Activated naive CD8-positive, alpha-beta T cell treated with anti-CD3 and anti-CD28 coated beads, Interleukin-2, amount 10 ng/mL, durations not matched to agents 7 days and 5 days (primary cell): ENCODE measurements at regions not wholly inside any gene's neighbourhood (a gene's known extent, or its start where the extent isn't known, plus 50 kb on each side); places are given as distances from the start of the nearest gene placed in this dataset.

Source experiments
- ATAC-seq: fragments of 150-1000 bp; cut with Tn5 transposase; one replicate; pipeline ENCODE4 v1.10.0; 2021; ENCODE audit warnings: low read depth, moderate library complexity
- POLR2A ChIA-PET: fragments of 350-600 bp; sonication (Branson Sonifier 250); formaldehyde crosslinking; loops from one replicate; lab custom pipeline; 2021; ENCODE audit warnings: antibody characterized with exemption; lab: Charles Lee
- DNase-seq: peaks from one replicate; pipeline ENCODE4 v3.0.0; 2021
- H3K27ac Mint-ChIP-seq: one replicate; pipeline ENCODE4 v1.8.0; 2022; ENCODE audit warnings: mild to moderate bottlenecking, mixed read lengths
- H3K27me3 Mint-ChIP-seq: one replicate; pipeline ENCODE4 v1.8.0; 2022; ENCODE audit warnings: mild to moderate bottlenecking, moderate library complexity, mixed read lengths
- H3K36me3 Mint-ChIP-seq: one replicate; pipeline ENCODE4 v1.8.0; 2021; ENCODE audit warnings: mild to moderate bottlenecking, mixed read lengths
- H3K4me1 Mint-ChIP-seq: one replicate; pipeline ENCODE4 v1.8.0; 2021; ENCODE audit warnings: mixed read lengths
- H3K4me3 Mint-ChIP-seq: one replicate; pipeline ENCODE4 v1.8.0; 2022; ENCODE audit warnings: mild to moderate bottlenecking, moderate library complexity, mixed read lengths
- H3K9me3 Mint-ChIP-seq: one replicate; pipeline ENCODE4 v1.8.0; 2021; ENCODE audit warnings: mixed read lengths

- Mint-ChIP-seq H3K27ac (no peak overlapping the region), H3K36me3 (no peaks in the 10 kb centered on the region)
These were observed 266.6 kb upstream of the SIX2 start for GRCh38 chr2:45275806-45276205.

DNA sequence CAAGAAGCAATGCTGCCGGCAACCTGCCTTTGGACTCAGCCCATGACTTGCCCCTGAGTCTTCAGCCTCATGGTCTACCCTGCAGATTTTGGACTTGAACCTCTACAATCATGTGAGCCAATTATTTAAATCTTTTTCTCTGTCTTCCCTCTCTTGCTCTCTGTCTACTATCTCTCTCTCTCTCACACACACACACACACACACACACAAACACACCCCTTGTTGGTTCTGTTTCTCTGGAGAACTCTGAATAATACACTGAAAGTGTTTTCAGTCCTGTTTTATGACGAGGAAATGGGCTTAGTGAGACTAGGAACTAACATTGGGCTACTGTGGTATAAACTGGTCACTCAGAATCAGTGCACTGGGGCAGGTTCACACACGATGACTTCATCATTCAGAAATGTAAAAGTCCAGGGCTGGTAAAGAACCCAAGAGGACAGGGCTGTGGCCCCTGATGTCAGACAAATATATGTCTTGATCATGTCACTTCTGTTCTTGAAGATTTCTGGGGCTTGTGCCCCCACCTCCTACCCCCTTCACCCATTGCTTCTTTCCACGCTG lies 266.1 kb upstream of the SIX2 start:
- ATAC-seq, result no peak
- POLR2A ChIA-PET, result no interaction called here

More at GRCh38 chr2:45275806-45276205, 266.6 kb upstream of the SIX2 start:
- POLR2A ChIA-PET, result no interaction called here
- no peak for ATAC-seq
- Mint-ChIP-seq H3K27me3 (peaks cover 23% of the 10 kb centered on the region), H3K9me3 (no peaks in the 10 kb centered on the region), H3K4me3 (no peak overlapping the region), H3K4me1 (peaks cover 7% of the 10 kb centered on the region)
- DNase-seq, result no peak

GRCh38 chr2:45274250-45274926 lies 265.1 kb upstream of the SIX2 start:
- POLR2A ChIA-PET, result no interaction called here
- no peaks in the 10 kb centered on the region for H3K9me3 Mint-ChIP-seq
- H3K27ac Mint-ChIP-seq, result no peak overlapping the region
- DNase-seq (no peak), ATAC-seq (no peak)
- peaks cover 22% of the 10 kb centered on the region for H3K27me3 Mint-ChIP-seq
- no peak overlapping the region for H3K4me3 Mint-ChIP-seq
- peaks cover 7% of the 10 kb centered on the region for H3K4me1 Mint-ChIP-seq
- no peaks in the 10 kb centered on the region for H3K36me3 Mint-ChIP-seq

More for the DNA sequence above, 266.1 kb upstream of the SIX2 start:
- H3K27me3 Mint-ChIP-seq, result peaks cover 22% of the 10 kb centered on the region
- DNase-seq, result no peak
- no peak overlapping the region for H3K27ac Mint-ChIP-seq
- H3K4me1 Mint-ChIP-seq, result peaks cover 7% of the 10 kb centered on the region
- no peak overlapping the region for H3K4me3 Mint-ChIP-seq
- H3K9me3 Mint-ChIP-seq, result no peaks in the 10 kb centered on the region
- H3K36me3 Mint-ChIP-seq, result no peaks in the 10 kb centered on the region

- H3K9me3 Mint-ChIP-seq, result no peaks in the 10 kb centered on the region
- POLR2A ChIA-PET, result no interaction called here
- DNase-seq (no peak), ATAC-seq (no peak)
- H3K4me1 Mint-ChIP-seq, result peaks cover 11% of the 10 kb centered on the region
- peaks cover 19% of the 10 kb centered on the region for H3K27me3 Mint-ChIP-seq
- no peak overlapping the region for H3K27ac Mint-ChIP-seq
- no peaks in the 10 kb centered on the region for H3K36me3 Mint-ChIP-seq
- H3K4me3 Mint-ChIP-seq, result no peak overlapping the region
These were observed 264.4 kb upstream of the SIX2 start for GRCh38 chr2:45273412-45274249.

DNA sequence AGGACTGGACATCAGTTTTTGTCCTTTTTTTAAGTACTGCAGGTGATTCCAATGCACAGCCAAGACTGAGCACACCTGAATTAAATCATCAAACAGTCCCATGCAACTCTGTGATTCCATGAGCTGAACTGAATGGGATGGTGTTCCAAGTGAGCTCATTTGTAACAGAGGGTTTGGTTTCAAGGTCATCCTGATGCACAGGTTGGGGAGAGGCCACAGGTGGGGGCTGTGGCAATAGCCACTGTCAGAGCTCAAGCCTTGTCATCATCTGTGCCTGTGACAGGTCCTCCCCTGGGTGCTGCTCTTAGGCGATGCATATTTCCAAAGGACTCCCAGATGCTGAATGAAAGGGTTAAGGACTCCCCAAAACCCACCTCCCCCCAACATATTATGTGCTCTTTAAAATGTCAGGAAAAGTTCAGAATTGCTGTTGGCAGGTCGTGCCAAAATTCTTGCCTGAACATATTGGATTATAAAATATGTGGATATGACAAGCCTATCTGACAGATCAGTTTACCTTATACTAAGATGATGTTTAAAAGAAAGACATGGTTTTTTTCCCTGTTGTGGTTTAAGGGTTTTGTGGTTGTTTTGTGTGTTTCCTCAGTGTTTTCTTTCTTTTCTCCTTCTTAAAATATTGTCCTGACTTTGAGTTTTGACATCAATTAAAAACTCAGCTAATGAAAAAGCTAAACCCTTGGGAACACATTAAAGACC lies 263.5 kb upstream of the SIX2 start:
- H3K9me3 Mint-ChIP-seq, result no peaks in the 10 kb centered on the region
- peaks cover 11% of the 10 kb centered on the region for H3K4me1 Mint-ChIP-seq
- no peaks in the 10 kb centered on the region for H3K36me3 Mint-ChIP-seq
- POLR2A ChIA-PET, result no interaction called here
- ATAC-seq (no peak), DNase-seq (no peak)
- peaks cover 16% of the 10 kb centered on the region for H3K27me3 Mint-ChIP-seq
- H3K27ac Mint-ChIP-seq, result no peak overlapping the region
- H3K4me3 Mint-ChIP-seq, result no peak overlapping the region

DNA sequence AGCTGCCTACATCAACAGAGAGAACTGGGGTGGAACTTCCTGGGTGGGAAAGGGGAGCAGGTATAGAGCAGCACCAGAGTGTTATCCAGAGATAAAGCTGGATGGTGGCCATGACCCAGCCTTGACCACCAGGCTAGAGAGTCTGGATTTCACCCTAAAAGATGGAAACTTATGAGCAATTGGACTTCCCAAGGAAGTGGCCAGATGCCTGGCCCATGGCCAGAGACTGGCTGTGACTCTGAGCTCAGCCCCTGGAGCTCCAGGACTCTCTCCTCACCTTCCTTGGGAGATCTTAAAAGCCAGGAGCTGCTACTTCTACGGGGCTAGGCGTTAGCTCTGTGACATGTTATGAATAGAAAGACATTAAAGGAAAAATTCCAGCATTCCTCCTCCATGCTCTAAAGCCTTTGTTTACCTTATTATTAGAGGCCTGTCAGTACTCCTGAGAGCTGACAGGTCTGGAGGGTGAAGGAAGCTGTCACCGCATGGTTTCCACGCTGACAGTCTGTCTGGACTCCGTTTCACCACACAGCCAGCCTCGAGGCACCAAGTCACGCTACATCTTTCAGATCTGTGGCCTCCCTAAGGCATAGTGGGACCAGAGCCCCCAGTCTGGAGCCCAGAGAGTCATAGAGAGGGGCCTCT lies 260.0 kb upstream of the SIX2 start:
- Mint-ChIP-seq H3K27ac (no peak overlapping the region), H3K9me3 (no peaks in the 10 kb centered on the region), H3K27me3 (peaks cover 14% of the 10 kb centered on the region), H3K4me1 (peaks cover 11% of the 10 kb centered on the region), H3K4me3 (no peak overlapping the region), H3K36me3 (no peaks in the 10 kb centered on the region)
- DNase-seq (no peak), ATAC-seq (no peak)
- POLR2A ChIA-PET, result no interaction called here

- Mint-ChIP-seq H3K4me1 (peaks cover 11% of the 10 kb centered on the region), H3K4me3 (no peak overlapping the region), H3K9me3 (no peaks in the 10 kb centered on the region), H3K36me3 (no peaks in the 10 kb centered on the region), H3K27me3 (peaks cover 14% of the 10 kb centered on the region), H3K27ac (no peak overlapping the region)
- DNase-seq (no peak), ATAC-seq (no peak)
- POLR2A ChIA-PET, result no interaction called here
These were observed 259.4 kb upstream of the SIX2 start for GRCh38 chr2:45268631-45269030.

- DNase-seq, result no peak
- Mint-ChIP-seq H3K27ac (no peak overlapping the region), H3K36me3 (no peaks in the 10 kb centered on the region), H3K4me1 (peaks cover 6% of the 10 kb centered on the region), H3K27me3 (peaks cover 20% of the 10 kb centered on the region), H3K4me3 (no peak overlapping the region), H3K9me3 (no peaks in the 10 kb centered on the region)
- POLR2A ChIA-PET, result no interaction called here
- no peak for ATAC-seq
These were observed 258.0 kb upstream of the SIX2 start for GRCh38 chr2:45267062-45267792.

DNA sequence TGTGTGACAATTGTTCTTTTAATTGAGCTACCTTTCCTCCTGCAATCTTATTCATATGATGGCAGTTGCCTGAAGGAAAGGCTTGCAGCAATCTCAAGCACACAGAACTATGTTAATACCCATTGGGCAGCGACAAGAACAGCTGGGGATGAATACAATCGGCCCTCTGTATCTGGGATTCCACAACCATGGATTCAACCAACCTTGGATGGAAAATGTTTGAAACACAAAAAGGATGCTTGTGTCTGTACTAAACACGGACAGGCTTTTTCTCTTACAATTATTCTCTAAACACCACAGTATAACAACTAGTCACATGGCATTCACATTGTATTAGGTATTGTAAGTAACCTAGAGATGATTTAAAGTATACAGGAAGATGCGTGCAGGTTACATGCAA lies 256.1 kb upstream of the SIX2 start:
- POLR2A ChIA-PET, result no interaction called here
- ATAC-seq (no peak), DNase-seq (no peak)
- H3K4me3 Mint-ChIP-seq, result no peak overlapping the region
- H3K36me3 Mint-ChIP-seq, result no peaks in the 10 kb centered on the region
- H3K27me3 Mint-ChIP-seq, result peaks cover 14% of the 10 kb centered on the region
- peaks cover 6% of the 10 kb centered on the region for H3K4me1 Mint-ChIP-seq
- H3K9me3 Mint-ChIP-seq, result no peaks in the 10 kb centered on the region
- no peak overlapping the region for H3K27ac Mint-ChIP-seq

DNA sequence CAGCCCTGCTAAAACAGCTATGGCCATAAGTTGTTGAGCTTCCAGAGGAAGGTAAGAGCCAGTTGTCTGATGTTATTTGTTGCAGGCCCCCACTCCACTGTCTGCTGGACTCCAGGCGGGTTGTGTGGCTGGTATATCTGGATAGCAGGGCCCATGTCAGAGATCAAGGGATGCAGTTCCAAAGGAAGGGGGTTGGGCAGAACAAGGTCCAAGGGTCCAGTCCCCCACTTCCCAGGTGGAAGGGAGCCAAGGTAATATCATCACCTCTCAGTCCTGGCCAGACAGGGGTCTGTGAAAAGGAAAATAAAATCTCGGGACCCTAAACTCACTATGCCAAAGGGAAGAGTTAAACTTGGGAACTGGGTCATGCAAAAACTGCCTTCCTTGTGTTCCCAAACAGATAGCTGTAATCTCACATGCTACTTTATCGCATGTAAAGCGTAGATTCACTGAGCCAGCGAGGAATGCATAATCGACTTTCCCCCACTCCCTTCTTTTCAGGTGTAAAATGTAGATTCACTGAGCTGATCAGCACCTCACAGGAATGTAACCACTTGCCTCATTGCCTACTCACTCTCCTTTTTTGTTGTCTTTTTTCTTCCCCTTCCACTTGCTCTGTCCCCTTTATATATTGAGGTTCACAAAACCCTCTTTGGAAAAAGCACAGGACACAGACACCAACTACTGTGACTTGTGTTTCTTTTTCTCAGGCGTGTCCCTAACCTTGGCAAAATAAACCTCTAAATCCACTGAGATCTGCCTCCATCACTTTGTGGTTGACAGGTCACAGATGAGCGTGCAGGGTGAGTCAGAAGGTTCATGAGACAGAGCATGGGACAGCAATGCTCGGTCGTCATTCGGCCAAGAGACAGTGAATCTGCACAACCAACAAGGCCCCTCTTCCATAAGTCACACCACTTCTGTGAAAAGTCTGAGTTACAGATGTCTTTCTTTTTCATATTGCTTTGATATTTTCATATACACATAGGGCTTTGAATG lies 255.3 kb upstream of the SIX2 start:
- H3K4me3 Mint-ChIP-seq, result no peak overlapping the region
- no peak for ATAC-seq
- no peak overlapping the region for H3K27ac Mint-ChIP-seq
- no peak for DNase-seq
- peaks cover 6% of the 10 kb centered on the region for H3K4me1 Mint-ChIP-seq
- H3K9me3 Mint-ChIP-seq, result no peaks in the 10 kb centered on the region
- H3K27me3 Mint-ChIP-seq, result peaks cover 14% of the 10 kb centered on the region
- H3K36me3 Mint-ChIP-seq, result no peaks in the 10 kb centered on the region
- POLR2A ChIA-PET, result no interaction called here

DNA sequence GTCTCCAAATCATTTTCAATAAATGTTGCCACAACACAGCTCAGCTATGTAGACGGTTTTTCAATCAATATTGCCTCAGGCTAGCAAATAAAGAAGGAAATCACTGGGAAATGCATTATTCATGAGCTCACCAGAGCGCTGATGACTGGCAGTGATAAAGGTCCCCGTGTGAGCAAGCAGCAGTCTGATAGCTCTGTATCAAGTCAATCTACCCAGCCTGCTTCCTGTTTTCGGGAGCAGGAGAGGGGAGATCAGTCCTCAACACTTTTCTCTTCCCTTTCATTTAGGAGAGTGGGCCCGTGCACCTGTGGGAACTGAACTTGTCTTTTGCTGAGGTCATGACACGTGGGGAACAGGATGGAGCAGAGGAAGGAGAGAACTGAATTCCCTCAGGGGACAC lies 253.9 kb upstream of the SIX2 start:
- Mint-ChIP-seq H3K36me3 (no peaks in the 10 kb centered on the region), H3K27me3 (peaks cover 14% of the 10 kb centered on the region), H3K4me1 (peaks cover 2% of the 10 kb centered on the region), H3K4me3 (no peak overlapping the region), H3K27ac (no peak overlapping the region), H3K9me3 (no peaks in the 10 kb centered on the region)
- no peak for DNase-seq
- no peak for ATAC-seq
- POLR2A ChIA-PET, result no interaction called here

DNA sequence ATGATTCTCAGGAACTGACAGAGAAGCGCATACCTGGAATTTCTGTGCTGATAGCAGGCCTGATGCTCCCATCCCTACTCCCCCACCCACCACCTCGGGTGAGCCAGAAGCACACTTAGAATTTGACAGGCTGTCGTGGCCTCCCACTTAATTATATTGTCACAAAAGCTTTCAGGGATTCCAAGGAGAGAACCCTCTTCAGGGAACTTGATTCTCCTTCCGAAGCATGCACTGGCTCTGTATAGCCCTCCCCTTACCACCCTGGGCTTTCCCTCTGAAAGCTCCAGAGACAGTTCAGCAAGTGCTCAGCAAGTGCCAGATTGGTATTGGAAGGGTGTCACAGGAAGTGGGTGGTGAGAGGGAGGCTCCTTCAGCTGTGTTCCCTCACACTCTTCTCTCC lies 252.5 kb upstream of the SIX2 start:
- H3K9me3 Mint-ChIP-seq, result no peaks in the 10 kb centered on the region
- POLR2A ChIA-PET, result no interaction called here
- peaks cover 14% of the 10 kb centered on the region for H3K27me3 Mint-ChIP-seq
- H3K4me1 Mint-ChIP-seq, result peaks cover 2% of the 10 kb centered on the region
- no peaks in the 10 kb centered on the region for H3K36me3 Mint-ChIP-seq
- no peak overlapping the region for H3K27ac Mint-ChIP-seq
- ATAC-seq (no peak), DNase-seq (no peak)
- no peak overlapping the region for H3K4me3 Mint-ChIP-seq
